ENCODE measurements at regions not wholly inside any gene's neighbourhood (a gene's known extent, or its start where the extent isn't known, plus 50 kb on each side); places are given as distances from the start of the nearest gene placed in this dataset.

- peak overlapping the region; percentile 63; the same call in 1 of the 2 replicates for H2AFZ ChIP-seq
- peaks cover 6% of the 10 kb centered on the region for H3K27me3 Mint-ChIP-seq (ENCODE audit: insufficient read depth, low read depth, poor library complexity)
- H3K36me3 ChIP-seq (ENCODE audit: insufficient read depth) = no peaks in the 10 kb centered on the region
- no peaks in the 10 kb centered on the region for H3F3A ChIP-seq (replicated peaks; ENCODE audit: low read depth)
- no peak overlapping the region for H3K4me3 ChIP-seq
- no peak overlapping the region for H3K27ac ChIP-seq (ENCODE audit: low read depth)
- H3K36me3 Mint-ChIP-seq (ENCODE audit: low read depth) = no peaks in the 10 kb centered on the region
- no peaks in the 10 kb centered on the region for H3K4me1 Mint-ChIP-seq
- H3K79me2 ChIP-seq (replicated peaks; ENCODE audit: insufficient read depth) = no peaks in the 10 kb centered on the region
- DNase-seq (ENCODE audit: low spot score) (no peak), ATAC-seq (no peak)
- no peaks in the 10 kb centered on the region for H4K20me1 ChIP-seq (replicated peaks; ENCODE audit: insufficient read depth)
- no peak overlapping the region for H3K4me3 Mint-ChIP-seq
- H3K9me3 Mint-ChIP-seq = no peaks in the 10 kb centered on the region
- TF ChIP-seq REST (IDR thresholded peaks at IDR 0.05; ENCODE audit: unreplicated experiment) (no peak), CREB1 (CRISPR knock-in tag; IDR thresholded peaks at IDR 0.05; ENCODE audit: low read depth) (no peak)
- no peak overlapping the region for H3K27ac Mint-ChIP-seq
- H3K4me1 ChIP-seq (ENCODE audit: insufficient read depth) = no peaks in the 10 kb centered on the region
- no peak overlapping the region for H3K4me2 ChIP-seq
- H3K9me2 ChIP-seq (ENCODE audit: insufficient read depth) = no peaks in the 10 kb centered on the region
- H3K27me3 ChIP-seq (ENCODE audit: insufficient read depth) = no peaks in the 10 kb centered on the region
These were observed 164.3 kb downstream of the FCRL5 start for GRCh38 chr1:157388057-157388456.

- Histone ChIP-seq H3K9me2 (ENCODE audit: insufficient read depth) (no peaks in the 10 kb centered on the region; the same call in 1 of the 2 replicates), H3K36me3 (ENCODE audit: insufficient read depth) (no peaks in the 10 kb centered on the region), H2AFZ (no peak overlapping the region), H3F3A (replicated peaks; ENCODE audit: low read depth) (no peaks in the 10 kb centered on the region), H3K27me3 (ENCODE audit: insufficient read depth) (no peaks in the 10 kb centered on the region), H3K4me3 (no peak overlapping the region), H3K4me1 (ENCODE audit: insufficient read depth) (no peaks in the 10 kb centered on the region), H4K20me1 (replicated peaks; ENCODE audit: insufficient read depth) (no peaks in the 10 kb centered on the region), H3K79me2 (replicated peaks; ENCODE audit: insufficient read depth) (no peaks in the 10 kb centered on the region), H3K27ac (ENCODE audit: low read depth) (no peak overlapping the region), H3K4me2 (no peak overlapping the region)
- Mint-ChIP-seq H3K27me3 (ENCODE audit: insufficient read depth, low read depth, poor library complexity) (peaks cover 6% of the 10 kb centered on the region), H3K4me3 (no peak overlapping the region), H3K36me3 (ENCODE audit: low read depth) (no peaks in the 10 kb centered on the region), H3K27ac (no peak overlapping the region), H3K4me1 (peaks cover 11% of the 10 kb centered on the region; the same call in 1 of the 3 replicates), H3K9me3 (no peaks in the 10 kb centered on the region)
- no peak for ATAC-seq
- no peak for DNase-seq (ENCODE audit: low spot score)
- TF ChIP-seq NANOG (IDR thresholded peaks at IDR 0.05; ENCODE audit: borderline replicate concordance) = no peak
- TF ChIP-seq ZNF114 (CRISPR knock-in tag; IDR thresholded peaks at IDR 0.05) = no peak
- no peak for TF ChIP-seq CREB1 (CRISPR knock-in tag; IDR thresholded peaks at IDR 0.05; ENCODE audit: low read depth)
- no peak for TF ChIP-seq REST (IDR thresholded peaks at IDR 0.05; ENCODE audit: unreplicated experiment)
- TF ChIP-seq STAT1 (IDR thresholded peaks at IDR 0.05; ENCODE audit: unreplicated experiment) = no peak
- TF ChIP-seq ZNF331 (CRISPR knock-in tag; IDR thresholded peaks at IDR 0.05; ENCODE audit: low read depth) = no peak
- no peak for TF ChIP-seq ETS1 (IDR thresholded peaks at IDR 0.05)
These were observed 168.1 kb downstream of the FCRL5 start for GRCh38 chr1:157384258-157384657.
